ENCODE measurements at regions not wholly inside any gene's neighbourhood (a gene's known extent, or its start where the extent isn't known, plus 50 kb on each side); places are given as distances from the start of the nearest gene placed in this dataset.
A peak's percentile ranks its signal among the peaks of the same experiment; 100 is the strongest.

- DNase-seq (ENCODE audit: low spot score), result no peak
These were observed 70.0 kb downstream of the KCTD15 start for GRCh38 chr19:33866696-33867095.

- peak; percentile 65 for DNase-seq (ENCODE audit: low spot score)
These were observed 71.5 kb downstream of the KCTD15 start for GRCh38 chr19:33868076-33868735.

- peak; percentile 86 for DNase-seq (ENCODE audit: low spot score)
These were observed 72.2 kb downstream of the KCTD15 start for GRCh38 chr19:33868788-33869412.

- DNase-seq (ENCODE audit: low spot score), result peak; percentile 53
These were observed 73.7 kb downstream of the KCTD15 start for GRCh38 chr19:33870298-33870932.

- peak; percentile 14 for DNase-seq (ENCODE audit: low spot score)
These were observed 74.9 kb downstream of the KCTD15 start for GRCh38 chr19:33871605-33872004.

- DNase-seq (ENCODE audit: low spot score), result peak; percentile 26
These were observed 76.0 kb downstream of the KCTD15 start for GRCh38 chr19:33872445-33873320.

- peak; percentile 22 for DNase-seq (ENCODE audit: low spot score)
These were observed 78.4 kb downstream of the KCTD15 start for GRCh38 chr19:33875071-33875470.

GRCh38 chr19:33876192-33876591, 79.5 kb downstream of the KCTD15 start:
- DNase-seq (ENCODE audit: low spot score), result no peak

- peak; percentile 3 for DNase-seq (ENCODE audit: low spot score)
These were observed 81.4 kb downstream of the KCTD15 start for GRCh38 chr19:33878030-33878544.

GRCh38 chr19:33878910-33879810, 82.5 kb downstream of the KCTD15 start:
- peak; percentile 75 for DNase-seq (ENCODE audit: low spot score)

- DNase-seq (ENCODE audit: low spot score), result peak; percentile 86
These were observed 83.3 kb downstream of the KCTD15 start for GRCh38 chr19:33879818-33880575.

- DNase-seq (ENCODE audit: low spot score), result peak; percentile 74
These were observed 87.3 kb downstream of the KCTD15 start for GRCh38 chr19:33883859-33884519.

- DNase-seq (ENCODE audit: low spot score), result peak; percentile 49
These were observed 88.6 kb downstream of the KCTD15 start for GRCh38 chr19:33885236-33885635.

- no peak for DNase-seq (ENCODE audit: low spot score)
These were observed 91.2 kb downstream of the KCTD15 start for GRCh38 chr19:33887891-33888290.

GRCh38 chr19:33888665-33889064, 92.0 kb downstream of the KCTD15 start:
- DNase-seq (ENCODE audit: low spot score), result peak; percentile 51

- peak; percentile 37 for DNase-seq (ENCODE audit: low spot score)
These were observed 93.9 kb downstream of the KCTD15 start for GRCh38 chr19:33890569-33890968.

GRCh38 chr19:33891773-33892172, 95.1 kb downstream of the KCTD15 start:
- peak; percentile 60 for DNase-seq (ENCODE audit: low spot score)

- DNase-seq (ENCODE audit: low spot score), result peak; percentile 28
These were observed 98.1 kb downstream of the KCTD15 start for GRCh38 chr19:33894787-33895186.

GRCh38 chr19:33895366-33895765, 98.7 kb downstream of the KCTD15 start:
- no peak for DNase-seq (ENCODE audit: low spot score)
